ENCODE measurements at regions not wholly inside any gene's neighbourhood (a gene's known extent, or its start where the extent isn't known, plus 50 kb on each side); places are given as distances from the start of the nearest gene placed in this dataset.

GRCh38 chr5:66529704-66530103 lies 66.5 kb upstream of the MAST4 start:
- TF ChIP-seq, protein P1, sequence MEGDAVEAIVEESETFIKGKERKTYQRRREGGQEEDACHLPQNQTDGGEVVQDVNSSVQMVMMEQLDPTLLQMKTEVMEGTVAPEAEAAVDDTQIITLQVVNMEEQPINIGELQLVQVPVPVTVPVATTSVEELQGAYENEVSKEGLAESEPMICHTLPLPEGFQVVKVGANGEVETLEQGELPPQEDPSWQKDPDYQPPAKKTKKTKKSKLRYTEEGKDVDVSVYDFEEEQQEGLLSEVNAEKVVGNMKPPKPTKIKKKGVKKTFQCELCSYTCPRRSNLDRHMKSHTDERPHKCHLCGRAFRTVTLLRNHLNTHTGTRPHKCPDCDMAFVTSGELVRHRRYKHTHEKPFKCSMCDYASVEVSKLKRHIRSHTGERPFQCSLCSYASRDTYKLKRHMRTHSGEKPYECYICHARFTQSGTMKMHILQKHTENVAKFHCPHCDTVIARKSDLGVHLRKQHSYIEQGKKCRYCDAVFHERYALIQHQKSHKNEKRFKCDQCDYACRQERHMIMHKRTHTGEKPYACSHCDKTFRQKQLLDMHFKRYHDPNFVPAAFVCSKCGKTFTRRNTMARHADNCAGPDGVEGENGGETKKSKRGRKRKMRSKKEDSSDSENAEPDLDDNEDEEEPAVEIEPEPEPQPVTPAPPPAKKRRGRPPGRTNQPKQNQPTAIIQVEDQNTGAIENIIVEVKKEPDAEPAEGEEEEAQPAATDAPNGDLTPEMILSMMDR (IDR thresholded peaks at IDR 0.05; ENCODE audit: insufficient read depth, low read depth, low read length), result no peak
- no peak for TF ChIP-seq EZH2 (IDR thresholded peaks at IDR 0.05; ENCODE audit: insufficient read depth, low read length)

Measured in astrocyte (in vitro differentiated cells and primary cell).